ENCODE measurements at regions not wholly inside any gene's neighbourhood (a gene's known extent, or its start where the extent isn't known, plus 50 kb on each side); places are given as distances from the start of the nearest gene placed in this dataset.

DNA sequence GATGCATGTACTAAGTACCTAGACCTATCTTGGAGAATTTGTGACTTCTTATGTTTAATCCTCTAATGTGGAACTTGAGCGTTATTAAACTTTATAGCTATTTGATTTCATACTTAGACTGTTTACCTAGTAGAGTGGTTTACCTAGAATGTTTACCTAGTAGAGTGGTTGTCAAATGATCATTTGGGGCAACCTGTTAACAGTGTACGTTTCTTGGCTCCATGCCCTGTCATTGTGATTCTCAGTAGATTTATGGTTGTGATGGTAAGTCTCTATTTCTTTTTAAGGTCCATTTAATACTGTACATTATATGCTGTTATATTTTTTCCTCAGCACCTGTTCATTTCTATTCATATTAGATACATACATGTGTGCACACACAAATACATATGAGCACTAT is 233.0 kb upstream of the MAD2L1 start:
- DNase-seq = no peak
- Histone ChIP-seq H3K9me3 (replicated peaks) (no peaks in the 10 kb centered on the region), H3K36me3 (no peaks in the 10 kb centered on the region), H3K4me3 (no peak overlapping the region), H3K27me3 (ENCODE audit: low read depth) (no peaks in the 10 kb centered on the region), H3K4me1 (no peaks in the 10 kb centered on the region), H3K27ac (replicated peaks) (no peak overlapping the region)
- intact Hi-C loops (cut with micrococcal nuclease) = no loop called here
- no peak for TF ChIP-seq CTCF (IDR thresholded peaks at IDR 0.05; ENCODE audit: borderline replicate concordance)

DNA sequence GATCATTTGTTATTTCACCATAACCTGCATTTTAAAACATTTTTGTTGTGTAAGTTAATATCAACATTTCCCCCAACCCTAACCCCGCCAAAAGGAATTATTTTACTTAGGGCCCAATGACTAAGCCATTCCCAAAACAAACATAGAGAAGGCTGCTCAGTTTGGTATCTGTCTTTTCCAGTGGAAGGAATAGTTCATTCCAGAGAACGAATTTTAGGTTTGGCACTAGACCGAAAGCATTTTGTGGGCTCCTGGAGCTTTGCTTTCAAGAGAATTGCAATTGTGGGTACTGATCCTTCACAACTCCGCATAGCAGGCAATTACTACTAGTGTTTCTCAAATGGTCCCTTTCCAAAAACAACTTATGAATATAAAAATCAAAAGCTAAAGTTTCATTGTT is 226.7 kb upstream of the MAD2L1 start:
- Histone ChIP-seq H3K36me3 (no peaks in the 10 kb centered on the region), H3K4me3 (no peak overlapping the region), H3K27ac (replicated peaks) (no peak overlapping the region), H3K9me3 (replicated peaks) (no peaks in the 10 kb centered on the region), H3K4me1 (no peaks in the 10 kb centered on the region), H3K27me3 (ENCODE audit: low read depth) (no peaks in the 10 kb centered on the region)
- no peak for TF ChIP-seq CTCF (IDR thresholded peaks at IDR 0.05; ENCODE audit: borderline replicate concordance)
- intact Hi-C loops (cut with micrococcal nuclease) = no loop called here
- no peak for DNase-seq

DNA sequence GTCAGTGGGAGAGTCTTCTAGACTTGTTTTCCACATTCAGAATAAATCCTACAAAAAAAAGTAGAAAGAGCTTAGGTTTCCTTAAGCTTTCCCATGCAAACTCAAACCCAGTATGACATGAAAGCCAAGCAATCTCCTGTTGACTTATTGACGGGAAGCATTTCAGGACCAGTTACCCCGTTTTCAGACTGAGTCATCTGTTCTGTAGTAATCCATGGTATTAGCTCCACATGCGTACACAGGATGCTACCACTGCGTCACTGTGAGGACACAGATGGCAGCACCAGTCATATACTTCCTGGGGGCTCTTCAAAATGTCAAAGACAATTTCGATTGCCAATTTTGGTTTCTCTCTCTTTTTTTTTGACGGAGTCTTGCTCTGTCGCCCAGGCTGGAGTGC is 224.9 kb upstream of the MAD2L1 start:
- Histone ChIP-seq H3K27ac (replicated peaks) (no peak overlapping the region), H3K4me3 (no peak overlapping the region), H3K4me1 (no peaks in the 10 kb centered on the region), H3K27me3 (ENCODE audit: low read depth) (no peaks in the 10 kb centered on the region), H3K9me3 (replicated peaks) (no peaks in the 10 kb centered on the region), H3K36me3 (no peaks in the 10 kb centered on the region)
- intact Hi-C loops (cut with micrococcal nuclease) = no loop called here
- DNase-seq = no peak
- TF ChIP-seq CTCF (IDR thresholded peaks at IDR 0.05; ENCODE audit: borderline replicate concordance) = no peak

- intact Hi-C loops (cut with micrococcal nuclease) = no loop called here
- H3K27me3 ChIP-seq (ENCODE audit: low read depth) = no peaks in the 10 kb centered on the region
- TF ChIP-seq CTCF (IDR thresholded peaks at IDR 0.05; ENCODE audit: borderline replicate concordance) = no peak
Measured at GRCh38 chr4:120290553-120290952, 223.9 kb upstream of the MAD2L1 start.

DNA sequence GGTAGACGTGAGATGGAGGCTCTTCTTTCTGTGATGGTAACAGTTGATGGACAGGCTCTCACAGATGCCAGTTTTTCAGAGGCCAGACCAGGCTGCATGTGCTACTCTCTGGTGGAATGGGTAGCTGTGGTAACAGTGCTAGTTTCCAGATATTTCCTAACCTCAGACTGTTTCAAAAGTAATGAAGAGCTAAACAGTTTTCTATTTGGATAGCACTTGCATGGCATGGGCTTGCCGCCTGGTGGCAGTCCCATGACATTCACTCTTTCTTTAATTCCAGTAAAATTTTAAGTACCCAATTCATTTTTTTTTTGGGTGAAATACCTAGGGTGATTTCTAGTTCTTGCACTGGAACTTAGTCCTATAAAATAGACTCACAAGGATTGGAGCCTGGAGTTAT is 220.2 kb upstream of the MAD2L1 start:
- no peaks in the 10 kb centered on the region for H3K4me1 ChIP-seq
- no peak overlapping the region for H3K27ac ChIP-seq (replicated peaks)
- no peak for TF ChIP-seq CTCF (IDR thresholded peaks at IDR 0.05; ENCODE audit: borderline replicate concordance)
- H3K4me3 ChIP-seq = no peak overlapping the region
- intact Hi-C loops (cut with micrococcal nuclease) = no loop called here
- no peaks in the 10 kb centered on the region for H3K9me3 ChIP-seq (replicated peaks)
- H3K27me3 ChIP-seq (ENCODE audit: low read depth) = no peaks in the 10 kb centered on the region
- no peaks in the 10 kb centered on the region for H3K36me3 ChIP-seq
- DNase-seq = no peak

More at GRCh38 chr4:120290553-120290952, 223.9 kb upstream of the MAD2L1 start:
- H3K9me3 ChIP-seq (replicated peaks) = no peaks in the 10 kb centered on the region
- no peak for DNase-seq
- no peaks in the 10 kb centered on the region for H3K4me1 ChIP-seq
- no peak overlapping the region for H3K4me3 ChIP-seq
- H3K27ac ChIP-seq (replicated peaks) = no peak overlapping the region
- no peaks in the 10 kb centered on the region for H3K36me3 ChIP-seq

DNA sequence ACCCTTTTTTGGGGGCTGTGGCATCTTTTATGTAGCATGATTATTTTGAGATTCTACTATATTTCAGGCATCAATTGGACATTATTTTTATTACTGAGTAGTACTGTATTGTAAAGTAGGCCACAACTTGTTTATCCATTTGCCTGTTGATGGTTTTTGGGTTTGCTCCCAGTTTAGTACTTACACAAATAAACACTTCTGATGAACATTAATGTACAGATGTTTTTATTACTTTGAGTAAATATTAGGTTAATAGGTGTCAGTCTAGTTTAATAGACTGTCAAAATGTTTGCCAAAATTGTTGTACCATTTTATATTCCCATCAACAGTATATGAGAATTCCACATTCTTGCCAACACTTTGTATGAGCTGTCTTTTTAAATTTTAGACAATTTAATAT is 214.9 kb upstream of the MAD2L1 start:
- Histone ChIP-seq H3K9me3 (replicated peaks) (no peaks in the 10 kb centered on the region), H3K27me3 (ENCODE audit: low read depth) (no peaks in the 10 kb centered on the region), H3K4me3 (no peak overlapping the region), H3K27ac (replicated peaks) (no peak overlapping the region), H3K36me3 (no peaks in the 10 kb centered on the region), H3K4me1 (no peaks in the 10 kb centered on the region)
- no peak for DNase-seq
- TF ChIP-seq CTCF (IDR thresholded peaks at IDR 0.05; ENCODE audit: borderline replicate concordance) = no peak
- intact Hi-C loops (cut with micrococcal nuclease) = no loop called here

All from left ventricle myocardium inferior (tissue), 1 donor.